PFSK-1 (cell line): ENCODE measurements at regions not wholly inside any gene's neighbourhood (a gene's known extent, or its start where the extent isn't known, plus 50 kb on each side); places are given as distances from the start of the nearest gene placed in this dataset.

Experiments
- FOXP2 ChIP-seq: optimal IDR thresholded peaks from 2 replicates; pipeline ENCODE3; 2011; ENCODE audit warnings: borderline replicate concordance, control low read depth, inconsistent platforms; ENCODE audit not compliant: insufficient read depth; ENCODE audit errors: extremely low read length, extremely low read depth
- POLR2AphosphoS5 ChIP-seq: IDR thresholded peaks from 2 replicates; pipeline ENCODE4 v1.6.1; 2012; ENCODE audit warnings: low read depth, mild to moderate bottlenecking, control low read depth, low read length, moderate library complexity
- REST ChIP-seq, 2 experiments: IDR thresholded peaks; 2 replicates each; pipeline versions ENCODE4 v1.6.1 to v1.8.0; 2011 to 2012; ENCODE audit warnings: low read depth in 2 of 2, low read length in 2 of 2, control low read depth in 1 of 2, inconsistent platforms in 1 of 2, mild to moderate bottlenecking in 1 of 2, moderate library complexity in 1 of 2; ENCODE audit not compliant: insufficient read depth in 1 of 2
- SIN3A ChIP-seq: IDR thresholded peaks from 2 replicates; pipeline ENCODE4 v1.6.1; 2012; ENCODE audit warnings: mild to moderate bottlenecking, low read length, moderate library complexity, borderline replicate concordance; ENCODE audit not compliant: insufficient read depth
- TAF1 ChIP-seq: IDR thresholded peaks from 2 replicates; pipeline ENCODE4 v1.6.1; 2012; ENCODE audit warnings: low read length, control low read depth, borderline replicate concordance; ENCODE audit not compliant: insufficient read depth

- no peak for TF ChIP-seq REST (IDR thresholded peaks at IDR 0.05; ENCODE audit: insufficient read depth in 1 of 2, low read depth in 2 of 2, low read length in 2 of 2)
- no peak for TF ChIP-seq SIN3A
- no peak for TF ChIP-seq TAF1
- no peak for TF ChIP-seq POLR2AphosphoS5
- TF ChIP-seq FOXP2 = no peak
Observed at GRCh38 chr9:115643948-115644727, 509.5 kb upstream of the PAPPA start.

DNA sequence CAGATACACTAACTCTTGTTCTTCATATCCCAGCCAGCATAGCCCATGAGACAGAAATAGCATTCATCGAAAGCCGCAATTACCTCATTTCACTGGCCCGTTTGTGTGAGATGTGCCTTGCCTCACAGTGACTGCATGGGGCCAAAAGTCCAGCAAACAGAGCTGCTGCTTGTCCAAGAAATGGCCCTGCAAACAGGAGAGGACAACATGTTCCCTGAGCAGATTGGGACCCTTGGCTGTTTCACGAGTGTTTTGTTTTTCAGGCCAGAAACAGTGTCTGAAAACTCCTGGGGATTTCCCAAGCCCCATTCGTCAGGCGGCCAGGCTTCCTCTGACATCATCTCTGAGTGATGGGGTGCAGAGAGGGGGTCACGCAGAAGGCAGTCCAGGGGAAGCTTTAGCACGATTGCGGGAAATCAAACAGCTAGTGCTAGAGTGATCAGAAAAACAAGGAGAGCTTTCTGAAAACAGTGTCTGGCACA lies 503.6 kb upstream of the PAPPA start:
- no peak for TF ChIP-seq SIN3A
- TF ChIP-seq FOXP2 = no peak
- TF ChIP-seq REST (IDR thresholded peaks at IDR 0.05; ENCODE audit: insufficient read depth in 1 of 2, low read depth in 2 of 2, low read length in 2 of 2) = no peak
- TF ChIP-seq TAF1 = no peak
- no peak for TF ChIP-seq POLR2AphosphoS5

- TF ChIP-seq FOXP2 = no peak
- TF ChIP-seq REST (IDR thresholded peaks at IDR 0.05; ENCODE audit: insufficient read depth in 1 of 2, low read depth in 2 of 2, low read length in 2 of 2) = no peak
- no peak for TF ChIP-seq TAF1
- no peak for TF ChIP-seq SIN3A
- TF ChIP-seq POLR2AphosphoS5 = no peak
Observed at GRCh38 chr9:115650768-115651167, 502.8 kb upstream of the PAPPA start.

- no peak for TF ChIP-seq SIN3A
- TF ChIP-seq FOXP2 = no peak
- TF ChIP-seq TAF1 = no peak
- no peak for TF ChIP-seq POLR2AphosphoS5
- TF ChIP-seq REST (IDR thresholded peaks at IDR 0.05; ENCODE audit: insufficient read depth in 1 of 2, low read depth in 2 of 2, low read length in 2 of 2) = no peak
Observed at GRCh38 chr9:115651461-115651860, 502.1 kb upstream of the PAPPA start.
